BE2C (cell line): ENCODE measurements at regions not wholly inside any gene's neighbourhood (a gene's known extent, or its start where the extent isn't known, plus 50 kb on each side); places are given as distances from the start of the nearest gene placed in this dataset.

Source experiments
- DNase-seq: peaks from one replicate; pipeline ENCODE4 v3.0.0-alpha.2; 2020
- H3K27me3 ChIP-seq: fragments of 250-450 bp; sonication (Bioruptor Pico); 2 replicates; pipeline ENCODE4 v1.5.1; 2020; ENCODE audit warnings: mild to moderate bottlenecking
- H3K36me3 ChIP-seq: fragments of 250-450 bp; sonication (Bioruptor Pico); 2 replicates; pipeline ENCODE4 v1.5.1; 2020; ENCODE audit warnings: mild to moderate bottlenecking
- H3K4me1 ChIP-seq: fragments of 250-450 bp; sonication (Bioruptor Pico); 2 replicates; pipeline ENCODE4 v1.5.1; 2020
- H3K4me3 ChIP-seq: 2 replicates; pipeline ENCODE4 v1.5.1; 2011; ENCODE audit warnings: low read depth, low read length
- H3K9me3 ChIP-seq: fragments of 250-450 bp; sonication (Bioruptor Pico); 2 replicates; pipeline ENCODE4 v1.5.1; 2020
- TF ChIP-seq, protein P1 (sequence below): IDR thresholded peaks from 2 replicates; pipeline ENCODE4 v1.5.1; 2012; ENCODE audit warnings: mild to moderate bottlenecking, low read depth, low read length

DNA sequence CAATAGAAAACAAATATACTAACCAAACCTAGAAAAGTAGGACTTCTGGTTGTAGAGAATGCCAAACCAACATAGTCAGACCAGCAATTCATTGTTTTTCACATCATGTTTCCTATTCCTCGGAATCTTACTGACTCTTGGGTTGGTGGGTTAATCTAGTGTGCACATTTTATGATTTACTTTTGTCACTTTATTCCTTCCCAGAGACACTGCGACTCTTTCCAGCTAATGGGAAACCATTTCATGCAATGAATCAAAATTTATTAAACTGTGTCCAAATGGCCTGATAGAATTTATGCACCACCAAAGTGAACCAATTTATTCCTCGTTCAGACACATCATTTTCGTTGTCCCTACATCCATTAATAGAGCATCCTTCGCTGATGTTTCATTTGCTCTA is 464.9 kb downstream of the RPS29 start:
- H3K4me1 ChIP-seq = no peaks in the 10 kb centered on the region
- DNase-seq = no peak

GRCh38 chr14:49114161-49114893 is 471.9 kb downstream of the RPS29 start:
- Histone ChIP-seq H3K4me3 (no peak overlapping the region), H3K36me3 (no peaks in the 10 kb centered on the region), H3K9me3 (no peaks in the 10 kb centered on the region), H3K4me1 (no peaks in the 10 kb centered on the region), H3K27me3 (no peaks in the 10 kb centered on the region)
- DNase-seq = no peak
- TF ChIP-seq, protein P1, sequence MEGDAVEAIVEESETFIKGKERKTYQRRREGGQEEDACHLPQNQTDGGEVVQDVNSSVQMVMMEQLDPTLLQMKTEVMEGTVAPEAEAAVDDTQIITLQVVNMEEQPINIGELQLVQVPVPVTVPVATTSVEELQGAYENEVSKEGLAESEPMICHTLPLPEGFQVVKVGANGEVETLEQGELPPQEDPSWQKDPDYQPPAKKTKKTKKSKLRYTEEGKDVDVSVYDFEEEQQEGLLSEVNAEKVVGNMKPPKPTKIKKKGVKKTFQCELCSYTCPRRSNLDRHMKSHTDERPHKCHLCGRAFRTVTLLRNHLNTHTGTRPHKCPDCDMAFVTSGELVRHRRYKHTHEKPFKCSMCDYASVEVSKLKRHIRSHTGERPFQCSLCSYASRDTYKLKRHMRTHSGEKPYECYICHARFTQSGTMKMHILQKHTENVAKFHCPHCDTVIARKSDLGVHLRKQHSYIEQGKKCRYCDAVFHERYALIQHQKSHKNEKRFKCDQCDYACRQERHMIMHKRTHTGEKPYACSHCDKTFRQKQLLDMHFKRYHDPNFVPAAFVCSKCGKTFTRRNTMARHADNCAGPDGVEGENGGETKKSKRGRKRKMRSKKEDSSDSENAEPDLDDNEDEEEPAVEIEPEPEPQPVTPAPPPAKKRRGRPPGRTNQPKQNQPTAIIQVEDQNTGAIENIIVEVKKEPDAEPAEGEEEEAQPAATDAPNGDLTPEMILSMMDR = no peak

More for the DNA sequence above, 464.9 kb downstream of the RPS29 start:
- Histone ChIP-seq H3K4me3 (no peak overlapping the region), H3K27me3 (no peaks in the 10 kb centered on the region), H3K36me3 (no peaks in the 10 kb centered on the region), H3K9me3 (no peaks in the 10 kb centered on the region)
- TF ChIP-seq, protein P1 = no peak

- H3K4me1 ChIP-seq = no peaks in the 10 kb centered on the region
- H3K4me3 ChIP-seq = no peak overlapping the region
- TF ChIP-seq, protein P1 = no peak
- no peaks in the 10 kb centered on the region for H3K36me3 ChIP-seq
- no peak for DNase-seq
- H3K27me3 ChIP-seq = no peaks in the 10 kb centered on the region
- no peaks in the 10 kb centered on the region for H3K9me3 ChIP-seq
Measured at GRCh38 chr14:49106741-49107667, 479.2 kb downstream of the RPS29 start.

- Histone ChIP-seq H3K36me3 (no peaks in the 10 kb centered on the region), H3K4me3 (no peak overlapping the region), H3K4me1 (no peaks in the 10 kb centered on the region)
Measured at GRCh38 chr14:49105956-49106355, 480.2 kb downstream of the RPS29 start.

DNA sequence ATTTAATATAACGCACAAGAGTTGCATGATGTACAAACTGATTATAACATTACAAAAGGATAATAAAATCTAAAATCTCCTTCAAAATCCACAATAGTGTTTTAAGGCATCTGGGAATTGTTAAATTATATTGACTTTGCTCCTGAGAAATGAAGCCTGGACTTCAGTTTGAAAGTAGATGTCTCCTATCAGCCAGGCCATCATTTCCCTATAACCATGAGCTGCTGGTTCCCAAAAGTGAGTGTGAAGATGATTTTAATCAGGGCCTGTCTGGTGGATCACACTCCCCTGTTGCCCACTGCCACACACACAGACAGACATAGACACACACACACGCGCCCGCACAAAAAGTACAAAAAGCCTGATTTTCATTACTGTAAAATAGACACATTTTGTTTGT is 480.7 kb downstream of the RPS29 start:
- no peaks in the 10 kb centered on the region for H3K9me3 ChIP-seq
- H3K4me1 ChIP-seq = no peaks in the 10 kb centered on the region
- TF ChIP-seq, protein P1 = no peak
- no peaks in the 10 kb centered on the region for H3K27me3 ChIP-seq
- no peaks in the 10 kb centered on the region for H3K36me3 ChIP-seq
- no peak for DNase-seq
- H3K4me3 ChIP-seq = no peak overlapping the region

More at GRCh38 chr14:49105956-49106355, 480.2 kb downstream of the RPS29 start:
- no peak for DNase-seq
- TF ChIP-seq, protein P1 = no peak
- no peaks in the 10 kb centered on the region for H3K9me3 ChIP-seq
- H3K27me3 ChIP-seq = no peaks in the 10 kb centered on the region

DNA sequence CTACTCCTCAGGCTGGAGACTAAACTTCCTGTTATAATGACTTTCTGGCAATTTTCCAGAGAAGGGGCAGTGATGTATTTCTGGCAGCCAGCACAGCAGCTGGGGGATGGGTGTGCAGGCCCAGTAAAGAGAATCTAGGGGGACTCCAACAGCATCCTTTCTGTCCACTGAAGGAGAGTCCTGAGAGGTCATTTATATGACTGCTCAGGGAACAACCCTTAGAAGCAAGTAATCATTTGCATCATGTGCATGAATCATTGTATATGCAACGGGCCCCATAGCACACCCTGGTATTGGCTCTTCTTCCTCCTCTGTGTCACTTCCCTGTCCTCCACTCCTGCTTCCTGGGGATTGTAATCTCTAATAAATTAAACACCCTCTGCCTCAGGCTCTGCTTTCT is 493.8 kb downstream of the RPS29 start:
- Histone ChIP-seq H3K4me3 (no peak overlapping the region), H3K4me1 (no peaks in the 10 kb centered on the region), H3K27me3 (no peaks in the 10 kb centered on the region), H3K9me3 (no peaks in the 10 kb centered on the region), H3K36me3 (no peaks in the 10 kb centered on the region)
- DNase-seq = no peak
- TF ChIP-seq, protein P1 = no peak
